NCI-H1694 (cell line): ENCODE measurements at regions not wholly inside any gene's neighbourhood (a gene's known extent, or its start where the extent isn't known, plus 50 kb on each side); places are given as distances from the start of the nearest gene placed in this dataset.
A peak's percentile ranks its signal among the peaks of the same experiment; 100 is the strongest.
"Not testable (repeated sequence)": the region's sequence is repeated elsewhere in the genome, so short reads cannot be mapped to it uniquely, and the experiment has no call there.

Experiments
- DNase-seq: peaks from one replicate; lab custom pipeline; 2025; lab: John Stamatoyannopoulos, UW

- no peak for DNase-seq
Observed at GRCh38 chr1:95614197-95614596, 380.2 kb downstream of the RWDD3 start.

GRCh38 chr1:95615421-95615820, 381.4 kb downstream of the RWDD3 start:
- no peak for DNase-seq

DNA sequence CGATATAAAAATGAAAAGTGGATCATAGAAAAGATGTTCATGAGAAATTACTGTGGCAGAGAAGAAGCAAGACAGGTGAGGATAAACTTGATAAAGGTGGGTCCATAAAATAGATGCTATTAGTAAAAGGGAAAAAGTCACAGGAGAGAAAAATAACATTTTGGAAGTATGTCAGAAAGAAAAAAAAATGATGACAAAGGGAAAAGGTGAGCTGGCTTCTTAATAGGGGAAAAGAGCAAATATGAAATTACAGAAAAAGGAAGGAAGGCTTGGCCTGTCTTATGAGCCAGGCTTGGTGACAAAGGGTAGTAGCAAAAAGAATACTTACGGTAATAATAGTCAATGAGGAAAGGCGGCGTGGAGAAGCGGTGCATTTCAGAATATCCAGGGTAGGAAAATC, 386.1 kb downstream of the RWDD3 start:
- DNase-seq, result no peak

DNA sequence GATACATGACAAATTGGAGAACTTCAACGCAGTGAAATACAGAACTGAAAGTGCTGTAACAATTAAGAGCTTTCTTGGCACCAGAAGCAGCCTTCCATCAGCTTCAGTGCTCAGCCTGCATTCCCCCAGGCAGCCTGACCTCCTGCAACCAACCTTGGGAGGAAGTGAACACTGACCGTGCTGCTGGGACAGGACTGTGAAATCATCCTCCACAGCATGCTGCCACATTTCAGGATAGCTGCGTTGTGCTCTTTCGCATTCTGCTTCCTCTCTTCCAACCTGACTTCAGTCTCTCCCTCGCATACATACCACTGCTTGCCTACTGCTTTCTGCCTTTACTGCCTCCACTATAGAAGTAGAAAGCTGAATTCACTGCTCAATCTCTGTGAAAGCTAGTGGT, 388.6 kb downstream of the RWDD3 start:
- no peak for DNase-seq

DNA sequence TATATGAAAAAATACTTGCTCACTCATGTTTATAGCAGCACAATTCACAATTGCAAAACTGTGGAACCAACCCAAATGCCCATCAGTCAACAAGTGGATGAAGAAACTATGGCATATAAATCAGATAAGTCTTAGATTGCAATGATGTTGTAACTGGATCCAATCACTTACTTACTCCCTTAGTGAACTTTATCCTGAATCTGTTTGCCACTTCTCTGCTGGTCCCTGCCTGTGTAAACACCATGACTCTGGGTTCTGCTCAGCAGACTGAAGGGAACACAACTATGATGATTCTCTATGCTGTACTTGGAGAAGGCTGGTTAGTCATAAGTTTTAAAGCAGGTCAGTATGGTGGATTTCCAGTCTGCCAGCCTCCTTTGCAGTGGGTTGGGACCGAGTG, 391.2 kb downstream of the RWDD3 start:
- no peak for DNase-seq

GRCh38 chr1:95627244-95627643, 393.2 kb downstream of the RWDD3 start:
- DNase-seq, result no peak

GRCh38 chr1:95631695-95632094, 397.7 kb downstream of the RWDD3 start:
- no peak for DNase-seq

- no peak for DNase-seq
Observed at GRCh38 chr1:95635811-95636210, 401.8 kb downstream of the RWDD3 start.

DNA sequence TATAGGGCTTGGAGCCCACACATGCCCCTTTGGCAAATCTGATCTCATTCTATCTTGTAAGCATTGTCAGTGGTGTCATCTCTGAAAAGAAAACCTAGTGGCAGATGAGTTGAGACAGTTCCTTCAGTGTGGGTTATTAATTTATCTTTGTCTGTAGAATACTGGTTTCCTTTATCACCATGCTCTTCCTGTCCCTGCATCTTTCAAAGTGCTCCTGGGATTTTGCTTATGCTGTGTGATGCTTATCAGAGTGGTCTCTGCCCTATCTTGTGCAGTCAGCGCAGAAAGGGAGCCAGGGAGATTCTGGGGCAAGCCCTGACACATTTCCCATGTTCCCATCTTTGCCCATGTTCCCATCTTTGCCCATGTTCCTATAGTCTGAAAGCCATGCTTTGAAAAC, 402.9 kb downstream of the RWDD3 start:
- DNase-seq, result no peak

GRCh38 chr1:95640746-95641145, 406.7 kb downstream of the RWDD3 start:
- DNase-seq, result no peak

DNA sequence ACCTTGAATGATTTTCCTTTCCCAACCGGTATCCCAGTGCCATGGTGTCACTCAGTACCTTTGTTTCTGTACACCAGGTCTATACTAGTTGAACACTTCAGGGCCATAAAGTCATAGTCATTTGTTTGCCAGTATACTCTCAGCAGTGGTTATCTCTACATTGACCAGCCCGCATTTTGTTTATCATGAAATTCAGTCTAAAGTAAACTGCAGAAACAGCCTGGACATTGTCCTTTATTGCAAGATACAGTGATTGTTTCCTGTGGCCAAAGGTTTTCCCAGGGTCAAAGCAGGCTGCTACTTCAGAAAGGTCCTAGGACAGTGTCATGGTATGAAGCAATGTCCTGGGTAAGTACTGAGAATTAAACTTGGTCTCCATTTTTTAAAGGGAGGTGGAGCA, 407.4 kb downstream of the RWDD3 start:
- DNase-seq, result no peak

GRCh38 chr1:95642035-95642434, 408.0 kb downstream of the RWDD3 start:
- no peak for DNase-seq

DNA sequence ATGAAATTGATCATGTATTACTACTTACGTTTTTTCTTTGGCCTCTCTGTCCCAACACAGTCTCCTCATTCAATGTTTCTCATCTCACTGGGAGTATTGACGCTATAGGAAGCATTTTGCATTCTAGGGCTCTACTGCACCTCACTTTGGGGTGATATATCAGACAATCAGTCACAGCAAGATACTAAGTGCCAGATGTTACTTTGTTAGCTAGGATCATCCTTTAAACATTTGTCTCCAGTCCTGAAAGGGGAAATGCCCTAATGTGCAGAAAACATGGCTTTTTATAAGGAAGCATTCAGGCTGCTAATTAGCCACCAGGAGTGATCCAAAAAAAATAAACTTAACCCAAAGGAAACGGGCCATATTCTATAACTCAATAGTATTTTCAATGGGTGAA, 409.1 kb downstream of the RWDD3 start:
- no peak for DNase-seq

DNA sequence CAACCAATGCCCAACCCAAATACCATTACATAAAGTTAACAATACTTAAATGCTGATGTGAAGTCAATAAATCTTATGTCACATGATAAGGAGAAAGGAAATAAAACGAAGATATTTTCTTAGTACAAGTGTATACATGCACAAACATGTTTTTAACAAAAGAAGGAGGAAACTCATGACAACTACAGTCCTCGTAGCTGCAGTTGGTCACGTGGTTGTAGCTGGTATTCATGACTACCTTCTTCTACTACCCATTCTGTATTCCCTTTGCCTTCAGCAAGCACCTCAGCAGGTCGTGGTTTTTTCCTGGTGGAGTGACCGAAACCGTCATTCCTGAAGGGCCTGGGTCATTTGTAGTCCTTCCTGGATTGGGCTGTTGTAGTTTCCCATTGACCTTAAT, 411.1 kb downstream of the RWDD3 start:
- DNase-seq, result not testable (repeated sequence)

DNA sequence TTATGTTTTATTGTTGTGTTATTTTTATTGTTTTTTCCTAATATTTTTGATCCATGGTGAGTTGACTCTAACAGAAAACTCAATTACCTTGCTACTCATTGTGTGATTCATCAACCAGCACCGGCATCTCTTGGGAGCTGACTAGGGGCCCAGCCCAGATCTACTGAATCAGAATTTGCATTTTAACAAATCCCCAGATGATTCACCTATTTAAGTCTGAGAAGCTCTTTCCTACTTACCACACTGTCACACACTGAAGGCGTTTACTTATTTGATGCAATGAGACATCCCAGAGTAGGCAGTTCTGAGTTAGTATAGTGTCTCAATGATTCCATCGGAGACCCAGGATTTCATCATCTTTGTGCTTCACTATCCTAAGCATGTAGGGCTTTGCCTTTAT, 416.6 kb downstream of the RWDD3 start:
- DNase-seq, result no peak

DNA sequence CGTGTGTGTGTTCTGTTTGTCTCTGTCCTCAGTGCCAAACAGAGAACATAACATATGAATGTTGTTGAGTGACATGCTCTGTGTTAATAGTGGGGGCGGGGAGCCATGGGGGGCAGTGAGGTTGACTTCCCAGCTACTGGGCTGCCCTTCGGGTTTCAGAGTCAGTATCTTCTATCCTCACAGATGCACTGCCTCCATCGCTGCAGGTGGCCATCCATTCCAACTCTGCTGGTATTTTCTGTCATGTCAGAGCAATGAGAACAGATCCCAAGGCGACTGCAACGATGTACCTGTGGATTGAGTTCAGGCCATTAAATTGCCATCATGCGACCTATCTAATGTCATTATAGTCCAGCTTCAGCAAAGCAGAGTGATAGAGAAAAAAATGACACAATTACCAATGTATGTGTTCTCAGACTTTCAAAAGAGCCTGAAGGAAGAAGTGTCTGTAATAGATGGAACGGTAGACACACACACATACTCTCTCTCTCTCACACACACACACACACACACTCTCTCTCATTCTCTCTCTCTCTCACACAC, 418.5 kb downstream of the RWDD3 start:
- no peak for DNase-seq

DNA sequence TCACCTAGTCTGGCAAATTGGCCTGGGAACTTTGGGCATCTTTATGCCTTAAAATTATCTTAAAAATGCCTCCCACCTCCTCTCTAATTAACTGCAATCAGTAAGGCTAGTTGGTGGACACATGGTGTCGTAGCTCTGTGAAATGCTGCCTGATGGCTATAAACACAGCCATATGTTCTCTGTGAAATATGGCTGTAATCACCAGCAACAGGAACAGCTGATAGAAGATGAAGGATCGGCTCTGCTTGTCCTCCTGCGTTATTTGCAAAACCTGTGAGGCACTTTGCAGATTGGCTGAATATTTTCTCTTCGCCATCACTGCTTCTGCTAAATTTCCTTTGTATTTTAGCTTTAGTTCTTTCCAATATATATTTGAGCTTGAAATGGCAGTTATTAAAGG, 419.6 kb downstream of the RWDD3 start:
- DNase-seq, result peak; percentile 64

DNA sequence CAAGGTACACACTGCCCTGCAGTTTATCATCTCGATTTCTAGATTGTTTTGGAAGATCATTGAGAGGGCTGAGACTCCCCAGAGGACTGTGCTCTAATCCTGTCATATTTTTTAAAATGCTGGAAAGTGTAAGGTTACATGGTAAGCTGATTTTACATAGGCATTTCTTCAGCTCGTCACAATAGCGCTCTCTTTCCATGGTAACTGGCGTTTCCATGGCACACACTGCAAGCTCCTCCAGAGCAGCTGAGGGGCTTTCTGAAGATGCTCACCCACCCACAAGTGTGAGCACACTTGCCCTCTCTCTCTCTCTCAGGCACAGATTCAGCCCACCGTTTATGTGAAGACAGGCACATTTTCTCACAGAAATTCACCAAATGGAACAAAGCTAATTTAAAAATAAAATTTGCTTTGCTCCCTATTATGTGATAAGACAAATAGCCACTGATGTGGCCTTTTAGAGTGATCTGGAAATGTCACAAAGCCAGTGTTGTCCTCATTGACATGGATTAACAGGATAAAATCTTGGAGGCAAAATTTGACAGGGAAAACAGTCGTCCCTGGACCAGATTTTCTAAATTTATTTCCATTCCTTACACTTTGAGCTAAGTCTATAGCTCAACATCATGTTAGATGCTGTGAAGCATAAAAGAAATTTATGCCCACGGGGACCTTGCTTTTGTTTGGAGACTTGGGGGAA, 421.5 kb downstream of the RWDD3 start:
- DNase-seq, result no peak

DNA sequence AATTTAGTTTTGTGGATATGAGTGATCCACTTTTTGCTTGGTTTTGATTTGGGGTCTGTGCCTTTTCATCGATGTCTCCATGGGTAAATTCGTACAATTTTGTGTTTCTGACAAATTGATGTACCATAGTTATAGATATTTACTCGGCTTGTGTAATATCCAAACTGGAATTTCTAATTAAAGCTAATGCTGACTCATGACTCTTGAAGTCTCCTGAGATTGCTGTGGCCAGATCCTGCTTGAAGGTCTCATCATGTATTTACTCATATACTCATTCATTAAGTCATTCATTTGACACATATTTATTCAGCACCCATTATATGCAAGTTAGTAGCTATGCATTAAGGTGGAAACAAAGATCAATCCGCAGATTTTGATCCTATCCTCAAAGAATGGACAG, 423.2 kb downstream of the RWDD3 start:
- no peak for DNase-seq

DNA sequence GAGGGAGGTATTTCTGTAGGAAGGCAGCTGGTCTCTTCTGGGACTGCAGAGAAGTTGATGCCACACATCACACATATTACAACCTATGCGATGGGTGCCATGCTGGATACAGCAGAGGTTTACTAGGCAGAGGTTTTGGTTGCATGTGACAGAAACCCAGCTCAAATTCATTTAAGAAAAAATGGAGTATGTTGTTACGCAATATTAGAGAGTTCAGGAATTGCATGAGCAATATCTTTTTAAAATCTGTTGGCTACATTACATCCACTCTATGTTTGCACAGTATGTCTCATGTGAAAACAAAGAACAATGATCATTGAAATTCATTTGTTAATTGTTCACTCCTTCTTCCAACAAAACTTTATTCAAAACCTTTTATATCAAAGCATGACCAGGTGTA, 425.2 kb downstream of the RWDD3 start:
- no peak for DNase-seq

DNA sequence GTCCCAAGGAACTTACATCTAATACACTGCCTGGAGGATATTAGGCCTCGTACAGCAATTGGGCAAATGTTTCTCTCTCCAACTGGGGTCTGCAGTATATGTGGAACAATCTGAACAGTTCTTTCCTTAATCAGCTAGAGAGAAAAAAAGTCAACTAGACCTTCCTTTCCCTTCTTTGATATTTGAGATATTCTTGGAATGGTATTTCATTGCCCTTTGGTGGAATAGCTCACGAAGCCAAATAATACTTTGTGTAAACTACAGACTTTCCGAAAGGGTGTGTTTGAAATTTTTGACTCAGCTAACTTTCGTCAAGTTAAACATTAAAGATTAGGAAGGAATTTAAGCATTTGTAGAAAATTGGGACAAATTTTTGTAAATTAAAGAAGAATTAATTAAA, 425.6 kb downstream of the RWDD3 start:
- DNase-seq, result no peak

DNA sequence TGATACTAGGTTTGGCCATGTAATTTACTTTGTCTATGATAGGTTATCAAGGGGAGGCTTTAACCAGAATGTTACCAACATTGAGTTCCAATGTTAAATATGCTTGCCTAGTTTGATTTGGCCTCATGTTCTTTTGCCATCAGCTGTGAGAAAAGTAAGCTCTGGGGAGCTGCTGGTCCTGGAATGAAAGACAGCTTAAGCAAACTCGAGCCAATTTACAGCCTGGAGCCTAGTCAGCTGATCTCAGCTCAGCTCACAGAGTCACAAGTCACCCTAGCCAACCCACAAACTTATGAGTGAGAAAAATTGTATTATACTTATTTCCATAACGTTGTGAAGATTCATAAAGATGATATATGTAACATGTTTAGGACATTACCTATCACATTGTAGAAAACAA, 426.7 kb downstream of the RWDD3 start:
- DNase-seq, result no peak

DNA sequence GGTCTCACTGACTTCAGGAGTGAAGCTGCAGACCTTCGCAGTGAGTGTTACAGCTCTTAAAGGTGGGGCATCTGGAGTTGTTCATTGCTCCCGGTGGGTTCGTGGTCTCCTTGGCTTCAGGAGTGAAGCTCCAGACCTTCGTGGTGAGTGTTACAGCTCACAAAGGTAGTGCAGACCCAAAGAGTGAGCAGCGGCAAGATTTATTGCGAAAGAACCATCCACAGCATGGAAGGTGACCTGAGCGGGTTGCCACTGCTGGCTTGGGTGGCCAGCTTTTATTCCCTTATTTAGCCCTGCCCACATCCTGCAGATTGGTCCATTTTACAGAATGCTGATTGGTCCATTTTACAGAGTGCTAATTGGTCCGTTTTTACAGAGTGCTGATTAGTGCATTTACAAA, 429.5 kb downstream of the RWDD3 start:
- not testable (repeated sequence) for DNase-seq

DNA sequence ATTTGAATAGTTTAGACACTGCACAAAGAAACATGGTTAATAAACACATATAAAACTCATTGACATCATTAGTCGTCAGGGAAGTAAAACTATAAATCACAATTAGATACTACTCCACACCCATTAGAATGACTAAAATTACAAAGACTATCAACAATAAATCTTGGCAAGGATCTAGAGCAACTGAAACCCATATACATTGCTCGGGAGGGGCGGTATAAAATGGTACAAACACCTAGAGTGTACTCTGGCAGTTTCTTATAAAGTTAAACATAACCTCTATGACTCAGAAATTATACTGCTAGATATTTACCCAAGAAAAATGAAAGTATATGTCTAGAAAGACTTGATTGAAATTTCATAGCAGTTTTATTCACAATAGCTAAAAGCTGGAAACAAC, 434.2 kb downstream of the RWDD3 start:
- DNase-seq, result no peak
